Activated CD4-positive, alpha-beta memory T cell treated with anti-CD3 and anti-CD28 coated beads, Interleukin-2, amount 10 ng/mL, durations not matched to agents 7 days and 5 days (primary cell): ENCODE measurements at regions not wholly inside any gene's neighbourhood (a gene's known extent, or its start where the extent isn't known, plus 50 kb on each side); places are given as distances from the start of the nearest gene placed in this dataset.

Experiments
- CTCF ChIA-PET: fragments of 350-600 bp; sonication (Branson Sonifier 250); formaldehyde crosslinking; loops from one replicate; lab custom pipeline; 2021; ENCODE audit warnings: antibody characterized with exemption, inconsistent platforms; lab: Charles Lee
- POLR2A ChIA-PET: fragments of 350-600 bp; sonication (Branson Sonifier 250); formaldehyde crosslinking; loops from one replicate; lab custom pipeline; 2021; ENCODE audit warnings: antibody characterized with exemption; lab: Charles Lee
- DNase-seq: peaks from one replicate; pipeline ENCODE4 v3.0.0-alpha.2; 2020
- H3K27ac Mint-ChIP-seq: one replicate; pipeline ENCODE4 v1.8.0; 2021; ENCODE audit warnings: mild to moderate bottlenecking, mixed read lengths
- H3K27me3 Mint-ChIP-seq: one replicate; pipeline ENCODE4 v1.8.0; 2021; ENCODE audit warnings: mixed read lengths
- H3K36me3 Mint-ChIP-seq: one replicate; pipeline ENCODE4 v1.8.0; 2021; ENCODE audit warnings: low read depth, mixed read lengths
- H3K4me1 Mint-ChIP-seq: one replicate; pipeline ENCODE4 v1.8.0; 2021; ENCODE audit warnings: mixed read lengths
- H3K4me3 Mint-ChIP-seq: one replicate; pipeline ENCODE4 v1.8.0; 2021; ENCODE audit warnings: mild to moderate bottlenecking, mixed read lengths
- H3K9me3 Mint-ChIP-seq: one replicate; pipeline ENCODE4 v1.8.0; 2021; ENCODE audit warnings: mixed read lengths

GRCh38 chr5:158619083-158619788, 480.5 kb downstream of the EBF1 start:
- H3K9me3 Mint-ChIP-seq = no peaks in the 10 kb centered on the region
- POLR2A ChIA-PET = no interaction called here
- no peak overlapping the region for H3K27ac Mint-ChIP-seq
- H3K36me3 Mint-ChIP-seq = no peaks in the 10 kb centered on the region
- H3K4me3 Mint-ChIP-seq = no peak overlapping the region
- no peak for DNase-seq
- no peaks in the 10 kb centered on the region for H3K27me3 Mint-ChIP-seq
- CTCF ChIA-PET = no interaction called here
- no peaks in the 10 kb centered on the region for H3K4me1 Mint-ChIP-seq

GRCh38 chr5:158618256-158618655, 481.5 kb downstream of the EBF1 start:
- ChIA-PET POLR2A (no interaction called here), CTCF (no interaction called here)
- Mint-ChIP-seq H3K36me3 (no peaks in the 10 kb centered on the region), H3K27me3 (no peaks in the 10 kb centered on the region), H3K4me3 (no peak overlapping the region), H3K9me3 (no peaks in the 10 kb centered on the region), H3K4me1 (no peaks in the 10 kb centered on the region), H3K27ac (no peak overlapping the region)
- DNase-seq = no peak

- Mint-ChIP-seq H3K4me1 (no peaks in the 10 kb centered on the region), H3K27me3 (no peaks in the 10 kb centered on the region), H3K27ac (no peak overlapping the region), H3K4me3 (no peak overlapping the region), H3K36me3 (no peaks in the 10 kb centered on the region), H3K9me3 (no peaks in the 10 kb centered on the region)
- ChIA-PET CTCF (interaction anchor here (1.0 kb wide), 1 partner anchor 541 kb away, joined by 3 read pairs; no protein-coding TSS in a partner anchor), POLR2A (no interaction called here)
- no peak for DNase-seq
Measured at GRCh38 chr5:158616707-158617106, 483.0 kb downstream of the EBF1 start.

- H3K36me3 Mint-ChIP-seq = no peaks in the 10 kb centered on the region
- H3K9me3 Mint-ChIP-seq = no peaks in the 10 kb centered on the region
- no peaks in the 10 kb centered on the region for H3K4me1 Mint-ChIP-seq
- DNase-seq = no peak
- no peaks in the 10 kb centered on the region for H3K27me3 Mint-ChIP-seq
- POLR2A ChIA-PET = no interaction called here
- H3K4me3 Mint-ChIP-seq = no peak overlapping the region
- CTCF ChIA-PET = no interaction called here
- H3K27ac Mint-ChIP-seq = no peak overlapping the region
Measured at GRCh38 chr5:158614951-158615350, 484.8 kb downstream of the EBF1 start.

- Mint-ChIP-seq H3K36me3 (no peaks in the 10 kb centered on the region), H3K27me3 (no peaks in the 10 kb centered on the region)
- DNase-seq = no peak
Measured at GRCh38 chr5:158611581-158611980, 488.1 kb downstream of the EBF1 start.

GRCh38 chr5:158610051-158610415, 489.7 kb downstream of the EBF1 start:
- Mint-ChIP-seq H3K27ac (no peak overlapping the region), H3K4me1 (no peaks in the 10 kb centered on the region), H3K27me3 (no peaks in the 10 kb centered on the region), H3K4me3 (no peak overlapping the region), H3K36me3 (no peaks in the 10 kb centered on the region), H3K9me3 (no peaks in the 10 kb centered on the region)
- DNase-seq = no peak
- CTCF ChIA-PET = no interaction called here
- POLR2A ChIA-PET = no interaction called here

More at GRCh38 chr5:158611581-158611980, 488.1 kb downstream of the EBF1 start:
- Mint-ChIP-seq H3K27ac (no peak overlapping the region), H3K4me1 (no peaks in the 10 kb centered on the region), H3K9me3 (no peaks in the 10 kb centered on the region), H3K4me3 (no peak overlapping the region)
- ChIA-PET POLR2A (no interaction called here), CTCF (no interaction called here)

- Mint-ChIP-seq H3K9me3 (no peaks in the 10 kb centered on the region), H3K4me1 (no peaks in the 10 kb centered on the region), H3K36me3 (no peaks in the 10 kb centered on the region), H3K27me3 (no peaks in the 10 kb centered on the region), H3K27ac (no peak overlapping the region), H3K4me3 (no peak overlapping the region)
- CTCF ChIA-PET = no interaction called here
- no peak for DNase-seq
- POLR2A ChIA-PET = no interaction called here
Measured at GRCh38 chr5:158609333-158610050, 490.2 kb downstream of the EBF1 start.

GRCh38 chr5:158607088-158607487, 492.6 kb downstream of the EBF1 start:
- Mint-ChIP-seq H3K36me3 (no peaks in the 10 kb centered on the region), H3K27ac (no peak overlapping the region), H3K4me3 (no peak overlapping the region), H3K27me3 (no peaks in the 10 kb centered on the region), H3K4me1 (no peaks in the 10 kb centered on the region), H3K9me3 (no peaks in the 10 kb centered on the region)
- CTCF ChIA-PET = no interaction called here
- DNase-seq = no peak
- POLR2A ChIA-PET = no interaction called here

GRCh38 chr5:158606233-158606632, 493.5 kb downstream of the EBF1 start:
- ChIA-PET POLR2A (no interaction called here), CTCF (no interaction called here)
- no peak for DNase-seq
- no peaks in the 10 kb centered on the region for H3K9me3 Mint-ChIP-seq
- no peaks in the 10 kb centered on the region for H3K4me1 Mint-ChIP-seq
- no peak overlapping the region for H3K4me3 Mint-ChIP-seq
- H3K27me3 Mint-ChIP-seq = no peaks in the 10 kb centered on the region
- H3K27ac Mint-ChIP-seq = no peak overlapping the region
- no peaks in the 10 kb centered on the region for H3K36me3 Mint-ChIP-seq

- ChIA-PET CTCF (no interaction called here), POLR2A (no interaction called here)
- no peaks in the 10 kb centered on the region for H3K4me1 Mint-ChIP-seq
- H3K4me3 Mint-ChIP-seq = no peak overlapping the region
- H3K36me3 Mint-ChIP-seq = no peaks in the 10 kb centered on the region
- DNase-seq = no peak
- no peak overlapping the region for H3K27ac Mint-ChIP-seq
- H3K9me3 Mint-ChIP-seq = no peaks in the 10 kb centered on the region
- H3K27me3 Mint-ChIP-seq = no peaks in the 10 kb centered on the region
Measured at GRCh38 chr5:158602981-158603380, 496.7 kb downstream of the EBF1 start.

GRCh38 chr5:158601118-158601517, 498.6 kb downstream of the EBF1 start:
- Mint-ChIP-seq H3K36me3 (no peaks in the 10 kb centered on the region), H3K9me3 (no peaks in the 10 kb centered on the region)

GRCh38 chr5:158600679-158601078, 499.0 kb downstream of the EBF1 start:
- no peaks in the 10 kb centered on the region for H3K27me3 Mint-ChIP-seq
- H3K4me3 Mint-ChIP-seq = no peak overlapping the region

More at GRCh38 chr5:158601118-158601517, 498.6 kb downstream of the EBF1 start:
- H3K4me1 Mint-ChIP-seq = no peaks in the 10 kb centered on the region
- no peak overlapping the region for H3K4me3 Mint-ChIP-seq
- POLR2A ChIA-PET = no interaction called here
- no peaks in the 10 kb centered on the region for H3K27me3 Mint-ChIP-seq
- no peak overlapping the region for H3K27ac Mint-ChIP-seq
- CTCF ChIA-PET = no interaction called here
- no peak for DNase-seq

GRCh38 chr5:158599157-158599556, 500.6 kb downstream of the EBF1 start:
- Mint-ChIP-seq H3K9me3 (no peaks in the 10 kb centered on the region), H3K4me3 (no peak overlapping the region), H3K36me3 (no peaks in the 10 kb centered on the region), H3K27me3 (no peaks in the 10 kb centered on the region), H3K4me1 (no peaks in the 10 kb centered on the region), H3K27ac (no peak overlapping the region)
- ChIA-PET CTCF (no interaction called here), POLR2A (no interaction called here)
- DNase-seq = no peak

More at GRCh38 chr5:158600679-158601078, 499.0 kb downstream of the EBF1 start:
- no peaks in the 10 kb centered on the region for H3K36me3 Mint-ChIP-seq
- no peak overlapping the region for H3K27ac Mint-ChIP-seq
- H3K9me3 Mint-ChIP-seq = no peaks in the 10 kb centered on the region
- no peak for DNase-seq
- no peaks in the 10 kb centered on the region for H3K4me1 Mint-ChIP-seq
- CTCF ChIA-PET = no interaction called here
- POLR2A ChIA-PET = no interaction called here
